GM21515 (cell line): ENCODE measurements at regions not wholly inside any gene's neighbourhood (a gene's known extent, or its start where the extent isn't known, plus 50 kb on each side); places are given as distances from the start of the nearest gene placed in this dataset.

Source experiments
- ATAC-seq: cut with Tn5 transposase; IDR thresholded peaks from one replicate; pipeline ENCODE4 v1.9.1; 2021; ENCODE audit not compliant: unreplicated experiment

DNA sequence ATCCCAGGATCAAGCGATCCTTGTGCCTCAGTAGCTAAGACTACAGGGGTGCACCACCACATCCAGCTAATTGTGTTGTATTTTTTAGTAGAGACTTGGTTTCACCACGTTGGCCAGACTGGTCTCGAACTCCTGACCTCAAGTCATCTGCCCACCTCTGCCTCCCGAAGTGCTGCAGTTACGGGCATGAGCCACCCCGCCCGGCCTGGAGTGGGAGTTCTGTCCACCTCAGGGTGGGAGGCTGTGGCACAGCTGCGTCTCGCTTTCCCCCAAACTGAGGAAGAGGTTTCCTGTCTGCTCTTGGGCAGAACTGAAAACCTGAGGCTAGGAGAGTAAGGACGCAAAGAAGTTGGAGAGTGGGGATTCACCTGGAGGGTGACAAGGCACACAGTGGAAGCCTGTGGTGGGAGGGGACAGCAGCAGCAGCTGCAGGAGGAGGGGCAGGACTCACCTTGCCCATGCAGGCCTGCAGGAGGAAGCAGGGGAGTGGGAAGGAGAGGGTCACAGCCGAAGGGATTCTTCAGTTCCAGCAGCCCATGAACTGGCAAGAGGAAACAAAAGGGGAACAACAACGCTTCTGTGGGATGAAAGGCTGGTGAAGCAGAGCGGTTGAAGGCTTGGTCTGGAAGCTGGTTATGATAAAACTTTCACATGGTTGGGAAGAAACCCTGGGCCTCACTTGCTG, 181.4 kb downstream of the GAS1 start:
- no peak for ATAC-seq

DNA sequence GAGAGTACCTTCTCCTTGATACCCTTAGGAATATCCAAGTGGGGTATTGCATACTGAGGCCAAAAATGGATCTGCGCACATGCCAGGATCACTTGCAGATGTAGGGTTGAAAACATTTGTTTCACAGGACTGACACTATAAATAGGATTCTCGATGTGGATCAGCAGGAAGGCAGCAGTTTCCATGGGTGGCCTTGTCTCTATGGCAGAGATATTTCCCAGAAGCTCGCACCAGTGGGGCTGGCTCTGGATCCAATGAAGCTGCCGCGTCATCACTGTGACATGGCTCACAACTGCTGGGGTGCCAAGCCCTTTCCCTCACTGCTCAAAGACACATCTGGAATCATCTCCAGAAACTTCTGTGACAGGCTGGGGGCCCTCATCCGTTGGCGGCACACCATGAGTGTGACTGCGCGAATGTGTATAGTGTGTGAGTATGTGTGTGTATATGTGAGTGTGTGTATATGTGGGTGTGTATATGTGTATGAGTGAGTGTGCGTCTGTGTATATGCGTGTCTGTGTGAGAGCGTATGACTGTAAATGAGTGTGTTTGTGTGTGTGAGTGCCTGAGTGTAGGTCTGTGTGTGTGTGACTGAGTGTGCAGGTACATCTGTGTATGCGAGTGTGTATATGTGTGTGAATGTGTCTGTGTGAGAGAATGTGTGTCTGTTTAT, 182.5 kb downstream of the GAS1 start:
- no peak for ATAC-seq

DNA sequence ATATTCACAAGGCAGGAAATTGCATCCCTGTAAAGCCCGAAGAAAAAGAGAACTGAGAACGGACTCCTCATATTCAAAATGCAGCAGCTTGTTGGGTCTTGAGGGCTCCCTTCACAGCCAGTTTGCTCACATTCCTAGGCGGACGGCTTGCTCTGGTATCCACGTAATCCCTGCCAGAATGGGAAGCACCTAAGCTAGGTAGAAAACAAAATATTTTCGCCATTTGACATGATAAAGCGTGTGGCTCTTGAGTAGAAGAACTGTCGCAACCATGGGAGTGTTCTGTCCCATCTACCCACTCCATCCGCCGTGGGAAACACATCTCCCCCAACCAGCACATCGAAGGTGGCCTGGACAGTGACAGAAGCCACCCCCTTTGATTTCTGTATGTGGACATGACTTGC, 183.1 kb downstream of the GAS1 start:
- ATAC-seq: no peak

- no peak for ATAC-seq
Observed at GRCh38 chr9:86763791-86764190, 183.5 kb downstream of the GAS1 start.

- no peak for ATAC-seq
Observed at GRCh38 chr9:86757382-86757720, 190.0 kb downstream of the GAS1 start.

DNA sequence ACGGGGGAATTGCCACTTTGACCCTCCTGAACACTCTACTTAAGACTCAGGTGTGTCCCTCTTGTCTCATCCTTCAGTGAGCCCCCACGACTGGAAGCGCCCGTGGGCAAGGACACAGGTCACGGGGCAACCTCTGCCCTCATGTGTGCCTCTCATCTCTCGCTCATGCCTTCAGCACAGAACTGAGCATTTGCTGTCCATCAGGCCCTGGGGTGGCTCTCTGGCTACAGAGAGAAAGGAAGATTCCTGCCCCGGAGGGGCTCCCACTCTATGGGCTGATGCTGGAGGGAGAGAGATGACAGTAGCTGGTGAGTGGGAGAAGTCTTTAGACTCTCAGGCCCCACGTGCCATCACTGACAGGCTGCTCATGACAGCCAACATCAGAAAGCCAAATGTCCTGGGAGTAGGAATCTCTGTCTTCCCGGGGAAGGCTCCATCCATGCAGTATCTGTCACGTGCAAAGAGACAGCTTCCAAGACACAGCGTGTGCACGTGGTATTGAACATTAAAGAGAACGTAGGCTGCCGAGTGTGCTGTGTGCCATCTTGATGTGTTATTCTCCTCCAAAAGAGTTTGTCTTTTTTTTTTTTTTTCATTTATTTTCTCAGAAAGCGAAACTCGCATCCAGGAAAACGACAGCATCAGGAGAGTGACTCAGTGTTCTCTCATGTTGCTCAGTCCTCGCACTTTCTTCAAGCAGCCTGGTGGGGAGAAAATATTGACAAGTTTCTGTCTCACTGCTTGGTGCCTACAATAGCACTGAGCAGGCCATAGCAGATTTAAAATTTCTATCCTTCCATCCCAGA, 190.5 kb downstream of the GAS1 start:
- no peak for ATAC-seq

GRCh38 chr9:86755561-86755941, 191.8 kb downstream of the GAS1 start:
- ATAC-seq: no peak

GRCh38 chr9:86754581-86755560, 192.4 kb downstream of the GAS1 start:
- no peak for ATAC-seq

- no peak for ATAC-seq
Observed at GRCh38 chr9:86753836-86754235, 193.5 kb downstream of the GAS1 start.

GRCh38 chr9:86752733-86753132, 194.6 kb downstream of the GAS1 start:
- ATAC-seq: no peak

DNA sequence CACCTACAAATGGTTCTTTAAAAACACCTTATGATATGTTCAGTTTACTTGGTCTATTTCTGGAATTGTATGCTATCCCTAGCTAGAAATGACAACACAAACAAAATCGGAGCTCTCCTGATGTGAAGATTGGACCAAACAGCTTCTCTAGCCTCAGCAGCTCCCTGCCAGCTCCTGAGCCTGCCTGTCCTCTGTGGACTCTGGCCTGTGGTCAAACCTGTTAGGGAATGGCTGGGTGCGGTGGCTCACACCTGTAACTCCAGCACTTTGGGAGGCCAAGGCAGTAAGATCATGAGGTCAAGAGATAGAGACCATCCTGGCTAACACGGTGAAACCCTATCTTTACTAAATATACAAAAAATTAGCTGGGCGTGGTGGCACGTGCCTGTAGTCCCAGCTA, 195.3 kb downstream of the GAS1 start:
- ATAC-seq: no peak

GRCh38 chr9:86751207-86751606, 196.1 kb downstream of the GAS1 start:
- ATAC-seq: no peak

DNA sequence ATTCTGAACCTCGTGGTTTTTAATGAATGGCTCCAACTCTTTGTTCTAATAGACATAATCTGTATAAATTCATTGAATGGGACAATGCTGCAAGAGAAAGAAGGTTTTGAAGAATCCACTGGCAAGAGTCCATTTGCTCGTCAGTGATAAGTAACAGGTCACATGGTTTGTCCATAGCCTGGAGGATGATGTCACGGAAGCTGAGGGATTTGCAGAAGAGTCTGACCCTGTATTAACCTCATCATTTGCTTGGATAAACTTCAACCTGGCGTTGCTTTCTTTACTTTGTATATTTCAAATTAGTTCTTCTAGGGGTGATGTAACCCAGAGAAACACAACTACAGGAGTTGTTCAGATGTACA, 197.4 kb downstream of the GAS1 start:
- ATAC-seq: no peak

- no peak for ATAC-seq
Observed at GRCh38 chr9:86749161-86749893, 198.0 kb downstream of the GAS1 start.

DNA sequence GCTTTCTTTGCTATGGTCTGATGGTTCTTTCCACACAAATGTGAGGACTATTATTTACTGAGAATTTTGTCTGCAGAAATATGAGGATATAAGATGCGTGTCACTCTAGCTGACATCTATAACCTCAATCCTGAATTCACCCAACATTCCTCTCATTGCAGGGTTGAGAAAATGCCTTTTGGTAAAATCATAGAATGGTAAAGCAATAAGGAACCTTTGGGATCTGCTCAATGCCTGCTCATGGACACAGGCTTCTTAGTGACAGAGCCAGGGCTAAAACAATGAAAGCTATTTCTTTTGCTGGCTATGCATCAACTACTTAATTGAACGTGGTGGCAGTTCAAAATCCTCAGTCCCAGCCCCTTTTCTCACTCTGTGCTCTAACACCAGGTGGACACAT, 199.6 kb downstream of the GAS1 start:
- no peak for ATAC-seq

DNA sequence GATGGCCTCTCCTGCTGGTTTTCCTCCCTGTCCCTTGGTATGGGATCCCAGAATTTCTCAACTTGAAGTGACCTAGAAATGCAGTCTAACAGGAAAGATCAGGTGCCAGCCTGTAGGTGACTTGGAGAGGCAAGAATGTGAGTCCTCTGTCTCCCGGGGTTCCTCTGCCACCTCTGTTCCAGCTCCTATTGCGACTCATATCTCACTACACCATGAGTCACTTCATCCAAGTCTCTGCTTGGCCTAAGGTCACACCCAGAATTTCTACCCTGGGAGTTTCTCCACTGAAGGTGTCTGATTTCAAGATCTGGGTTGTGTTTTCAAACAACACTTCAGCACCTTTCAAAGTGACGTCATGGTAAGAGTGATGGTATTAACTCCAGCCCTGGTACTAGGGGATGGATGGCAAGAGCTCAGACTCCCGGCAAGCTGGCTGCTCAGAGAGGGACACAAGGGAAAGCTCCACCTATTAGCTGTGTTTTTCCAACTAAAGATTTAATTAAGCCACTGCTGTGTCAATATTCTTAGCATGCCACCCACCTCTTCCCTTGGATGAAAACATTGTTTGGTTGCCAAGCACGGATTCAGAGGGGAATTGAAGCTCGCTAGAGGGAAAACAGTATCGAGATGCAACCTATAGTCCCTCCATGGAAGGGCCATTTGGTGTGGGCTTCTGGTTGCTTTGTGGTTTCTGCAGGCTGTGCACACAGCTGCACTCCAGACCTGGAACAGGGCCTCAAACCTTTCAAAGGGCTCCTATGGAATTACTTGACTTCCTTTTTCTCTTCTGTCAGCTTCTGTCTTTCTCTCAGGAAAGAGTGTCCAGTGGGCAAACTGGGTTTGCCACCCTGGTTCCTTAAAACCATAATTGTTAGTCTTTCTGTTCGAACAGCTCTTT, 205.7 kb downstream of the GAS1 start:
- ATAC-seq: no peak

GRCh38 chr9:86735772-86736458, 211.4 kb downstream of the GAS1 start:
- no peak for ATAC-seq

DNA sequence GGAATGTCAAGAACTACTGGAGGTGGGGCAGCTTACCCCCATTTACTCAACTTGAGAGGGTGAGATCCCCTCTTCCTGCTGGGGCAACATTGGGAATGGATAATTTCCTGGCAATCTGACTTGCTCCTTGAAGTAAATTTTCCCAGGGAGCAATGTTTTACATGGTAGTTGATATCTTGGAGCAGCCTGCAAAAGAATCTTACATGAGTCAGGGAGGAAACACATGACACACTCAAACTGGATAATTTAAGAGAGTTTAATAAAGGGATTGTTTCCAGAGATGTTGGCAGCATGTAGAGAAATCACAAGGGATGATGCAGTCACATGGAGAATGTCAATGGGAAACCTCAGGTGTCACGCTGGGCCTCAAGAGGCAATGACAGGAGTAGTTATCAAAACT, 212.5 kb downstream of the GAS1 start:
- no peak for ATAC-seq

DNA sequence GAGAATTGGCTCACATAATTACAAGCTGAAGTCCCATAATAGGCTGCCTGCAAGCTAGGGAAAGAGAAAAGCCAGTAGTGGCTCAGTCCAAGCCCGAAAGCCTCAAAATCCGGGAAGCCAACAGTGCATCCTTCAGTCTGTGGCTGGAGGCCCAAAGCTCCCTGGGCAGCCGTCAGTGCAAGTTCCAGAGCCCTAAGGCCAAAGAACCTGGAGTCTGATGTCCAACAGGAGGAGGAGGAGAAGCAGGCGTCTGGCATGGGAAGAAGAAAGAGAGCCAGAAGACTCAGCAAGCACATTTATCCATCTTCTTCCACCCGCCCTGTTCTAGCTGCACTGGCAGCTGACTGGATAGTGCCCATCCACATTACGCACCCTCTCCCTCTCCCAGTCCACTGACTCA, 213.4 kb downstream of the GAS1 start:
- ATAC-seq: no peak
